NCI-H524 treated with DMSO at 0.1 percent for 48 hours (cell line): ENCODE measurements at regions not wholly inside any gene's neighbourhood (a gene's known extent, or its start where the extent isn't known, plus 50 kb on each side); places are given as distances from the start of the nearest gene placed in this dataset.

Source experiments
- DNase-seq: peaks from one replicate; lab custom pipeline; 2025; lab: John Stamatoyannopoulos, UW

DNA sequence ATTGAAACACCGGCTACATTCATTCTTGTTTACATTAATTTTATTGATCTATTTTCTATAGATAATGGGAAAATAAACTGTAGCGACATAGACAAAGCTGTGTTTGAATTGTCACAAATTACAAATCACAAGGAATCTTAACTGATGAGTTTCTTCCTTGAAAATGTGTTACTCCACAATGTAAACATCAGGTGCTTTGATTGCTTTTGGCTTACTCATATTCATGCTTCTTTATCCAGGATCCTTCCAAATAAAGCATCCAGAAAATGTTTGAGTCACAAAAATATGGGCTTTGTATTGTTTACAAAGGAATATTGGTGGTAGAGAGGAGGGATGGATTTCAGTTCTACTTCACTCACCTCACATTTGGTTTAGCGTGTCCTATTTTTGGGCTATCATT, 64.0 kb downstream of the BMP2 start:
- no peak for DNase-seq

- DNase-seq, result no peak
Observed at GRCh38 chr20:6832811-6833210, 65.3 kb downstream of the BMP2 start.

DNA sequence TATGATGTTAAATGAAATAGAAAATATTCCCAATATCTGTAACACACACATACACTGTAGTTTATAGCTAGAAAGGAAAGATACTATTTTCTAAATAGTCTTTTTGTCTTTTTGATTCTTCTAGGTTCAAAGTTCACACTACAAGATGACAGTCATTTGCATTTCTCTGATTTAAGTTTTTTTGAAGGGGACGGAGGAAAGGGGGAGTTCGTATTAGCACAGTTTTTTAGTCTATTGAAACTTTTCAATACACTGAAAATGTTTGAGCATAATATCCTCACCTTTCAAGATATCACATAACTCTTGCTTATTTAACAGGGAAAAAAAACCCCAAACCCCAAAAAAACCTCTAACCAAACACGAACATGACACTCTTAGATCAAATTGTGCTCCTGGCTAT, 68.1 kb downstream of the BMP2 start:
- DNase-seq, result no peak

DNA sequence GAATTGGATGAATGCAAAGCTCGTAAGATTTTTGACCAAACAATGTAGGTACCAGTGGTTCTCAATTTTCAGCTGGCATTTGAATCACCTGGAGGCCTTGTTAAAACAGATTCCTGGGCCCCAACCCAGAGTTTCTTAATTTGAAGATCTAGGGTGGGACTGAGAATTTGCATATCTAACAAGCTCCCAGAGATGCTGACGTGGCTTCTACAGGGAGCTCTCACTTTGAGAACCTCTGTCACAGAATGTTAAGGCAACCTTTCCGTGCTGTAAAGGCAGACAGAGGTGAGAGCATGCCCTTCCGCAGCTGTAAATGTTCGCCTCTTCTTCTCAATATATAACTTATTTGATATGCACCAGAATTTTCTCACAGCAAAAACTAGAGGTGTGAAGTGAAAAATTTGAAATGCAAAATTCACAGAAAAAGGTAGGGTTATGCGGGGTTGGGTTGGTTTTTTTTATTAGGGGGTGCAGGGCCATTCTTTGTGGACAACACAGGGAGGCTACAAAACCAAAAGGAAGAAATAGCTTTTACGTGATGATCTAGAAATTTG, 69.4 kb downstream of the BMP2 start:
- DNase-seq, result no peak

- DNase-seq, result no peak
Observed at GRCh38 chr20:6837730-6838129, 70.2 kb downstream of the BMP2 start.

- no peak for DNase-seq
Observed at GRCh38 chr20:6838181-6838826, 70.8 kb downstream of the BMP2 start.

DNA sequence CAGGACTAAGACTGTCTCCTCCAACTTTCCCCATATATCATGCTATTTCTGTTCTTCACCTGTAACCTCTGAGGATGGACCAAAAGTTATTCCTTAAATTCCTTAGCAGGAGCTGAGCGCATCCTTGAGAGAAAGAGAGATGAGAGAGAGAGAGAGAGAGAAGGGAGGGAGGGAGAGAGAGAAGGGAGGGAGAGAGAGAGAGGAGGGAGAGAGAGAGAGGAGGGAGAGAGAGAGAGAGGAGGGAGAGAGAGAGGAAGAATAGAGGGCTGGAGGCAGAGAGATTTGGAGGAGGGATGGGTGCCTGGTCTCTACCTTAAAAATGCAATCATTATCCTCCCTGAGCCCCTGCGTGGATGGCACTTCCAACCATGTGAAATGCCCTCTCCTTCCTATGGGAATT, 73.6 kb downstream of the BMP2 start:
- DNase-seq, result no peak

GRCh38 chr20:6845141-6845540, 77.7 kb downstream of the BMP2 start:
- no peak for DNase-seq

DNA sequence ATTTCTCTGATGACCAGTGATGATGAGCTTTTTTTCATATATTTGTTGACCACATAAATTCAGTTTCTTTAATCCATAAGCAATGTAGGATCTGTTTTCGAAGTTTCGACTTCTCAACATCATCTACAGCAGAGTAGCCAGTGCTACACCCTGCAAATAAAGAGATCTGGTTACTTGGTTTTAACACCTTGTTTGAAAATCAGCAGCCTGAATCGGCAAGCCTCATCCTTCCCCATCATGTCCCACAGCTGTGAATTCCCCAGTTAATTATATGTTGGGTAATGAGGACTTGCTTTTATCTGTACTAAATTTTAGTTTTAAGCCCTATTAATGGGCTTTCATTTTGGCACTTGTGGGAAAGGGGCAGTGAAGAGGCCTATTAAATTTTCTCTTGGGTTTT, 80.6 kb downstream of the BMP2 start:
- DNase-seq, result no peak

- no peak for DNase-seq
Observed at GRCh38 chr20:6848992-6849391, 81.5 kb downstream of the BMP2 start.

GRCh38 chr20:6851136-6851535, 83.7 kb downstream of the BMP2 start:
- DNase-seq, result no peak

GRCh38 chr20:6852478-6852877, 85.0 kb downstream of the BMP2 start:
- no peak for DNase-seq

DNA sequence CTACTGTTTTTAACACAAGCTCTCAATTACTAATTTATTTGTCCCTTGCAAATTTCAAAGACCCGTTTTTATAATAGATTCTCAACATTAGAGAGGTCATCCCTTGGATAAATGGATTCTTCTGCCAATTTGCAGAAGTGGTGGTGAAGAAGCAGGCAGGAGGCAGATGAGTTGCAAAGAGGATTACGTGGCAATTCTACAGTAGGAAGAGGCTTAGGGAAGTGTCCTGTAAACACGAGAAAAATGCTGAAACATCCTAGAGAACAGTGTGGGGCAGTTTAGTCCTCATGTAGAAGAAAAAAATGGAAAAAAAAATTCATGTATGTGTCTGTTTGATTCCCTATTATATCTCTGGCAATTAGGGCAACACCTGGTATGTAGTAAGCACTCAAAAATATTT, 87.6 kb downstream of the BMP2 start:
- no peak for DNase-seq

DNA sequence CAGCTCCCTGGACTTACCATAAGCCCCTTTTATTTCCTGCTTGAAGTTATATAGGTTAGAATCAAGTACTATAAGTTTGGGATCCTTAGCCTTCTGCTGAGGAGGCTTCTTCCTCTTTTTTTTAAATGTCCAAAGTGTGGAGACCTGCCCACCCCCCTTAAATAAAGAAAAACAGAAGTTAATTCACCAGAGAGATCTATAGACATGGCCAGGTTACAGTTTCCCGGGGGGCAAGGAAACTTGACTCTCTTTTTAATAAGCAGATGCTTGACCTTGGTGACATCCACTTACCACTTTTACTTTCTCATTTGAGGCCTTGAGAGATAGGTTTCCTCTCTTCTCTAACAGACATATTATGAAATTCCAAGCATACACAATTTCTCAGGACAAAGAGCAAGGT, 88.3 kb downstream of the BMP2 start:
- DNase-seq, result no peak

DNA sequence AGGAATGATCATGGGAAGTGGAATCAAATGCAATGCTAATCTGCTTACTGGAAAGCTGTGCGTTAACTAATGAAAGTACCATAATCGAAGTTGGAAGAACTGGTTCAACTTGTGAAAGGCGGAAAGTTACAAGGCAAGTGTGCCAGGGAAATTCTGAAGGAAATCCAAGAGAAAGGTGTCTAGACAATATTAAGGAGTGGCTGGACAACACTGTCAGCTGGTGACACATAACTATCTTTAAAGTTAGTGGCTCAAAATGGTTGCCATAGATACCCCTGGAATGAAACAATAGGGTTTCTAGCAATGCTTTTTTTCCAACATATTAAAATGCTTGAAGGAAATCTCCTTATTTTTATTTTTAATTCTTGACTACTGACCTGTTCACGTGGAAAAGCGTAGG, 90.4 kb downstream of the BMP2 start:
- DNase-seq, result no peak

- DNase-seq, result no peak
Observed at GRCh38 chr20:6863355-6863754, 95.9 kb downstream of the BMP2 start.

DNA sequence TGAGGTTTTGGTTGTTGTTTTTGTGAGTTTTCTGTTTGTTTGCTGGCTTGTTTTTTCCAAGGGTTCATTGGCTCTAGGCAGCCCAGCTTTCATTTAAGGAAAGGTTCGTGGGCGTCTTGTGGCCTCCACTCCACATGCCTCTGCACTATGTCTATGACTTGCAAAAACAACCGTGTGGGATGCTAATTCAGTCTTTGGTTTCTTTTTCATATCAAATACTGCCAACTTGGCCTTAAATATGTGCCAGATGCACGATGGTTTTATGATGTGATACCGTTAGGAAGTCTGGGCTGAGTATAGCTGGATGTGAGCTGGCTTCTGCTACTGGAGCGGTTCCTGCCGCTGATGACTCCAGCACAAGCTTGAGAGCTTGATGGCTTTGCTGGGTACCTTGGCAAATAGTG, 96.3 kb downstream of the BMP2 start:
- no peak for DNase-seq

DNA sequence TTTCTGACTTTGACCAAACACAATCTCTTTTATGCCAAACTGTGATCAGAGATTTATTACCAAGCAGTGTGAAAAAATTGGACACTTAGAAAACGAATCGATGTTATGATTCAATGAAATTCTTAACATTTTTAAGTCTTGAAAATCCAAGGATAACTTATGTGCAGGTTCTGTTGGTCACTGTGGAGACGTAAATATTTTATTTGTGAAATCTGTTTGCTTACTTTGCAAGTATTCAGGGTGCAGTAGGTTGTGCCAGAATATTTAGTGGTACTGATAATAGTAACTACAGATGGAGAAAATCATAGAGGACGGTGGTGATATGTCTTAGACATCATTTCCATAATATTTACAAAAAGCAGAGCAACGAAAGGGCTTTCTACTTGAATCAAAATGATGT, 97.3 kb downstream of the BMP2 start:
- no peak for DNase-seq

GRCh38 chr20:6866741-6867140, 99.3 kb downstream of the BMP2 start:
- no peak for DNase-seq

DNA sequence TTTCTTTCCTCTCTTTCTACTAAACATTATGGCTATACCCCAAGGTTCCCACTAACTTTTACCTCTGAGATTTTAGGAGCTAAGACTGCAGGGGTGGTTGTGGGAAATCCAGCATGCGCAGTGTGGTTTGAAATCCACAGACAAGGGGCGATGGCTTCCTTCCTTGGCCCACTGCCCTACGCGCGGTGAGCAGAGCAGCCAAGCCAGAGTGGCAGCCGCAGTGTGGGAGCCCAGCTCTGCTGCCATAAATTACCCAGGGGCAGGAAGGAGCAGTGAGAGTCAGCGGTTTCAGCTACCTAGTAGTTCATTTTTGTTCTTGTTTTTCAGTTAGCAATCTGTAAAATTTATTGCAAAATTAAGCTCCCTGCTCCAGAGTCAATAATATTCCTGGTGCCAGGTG, 101.4 kb downstream of the BMP2 start:
- no peak for DNase-seq

- DNase-seq, result no peak
Observed at GRCh38 chr20:6870559-6870958, 103.1 kb downstream of the BMP2 start.

- DNase-seq, result no peak
Observed at GRCh38 chr20:6877633-6878032, 110.1 kb downstream of the BMP2 start.

- DNase-seq, result no peak
Observed at GRCh38 chr20:6882561-6883291, 115.2 kb downstream of the BMP2 start.

DNA sequence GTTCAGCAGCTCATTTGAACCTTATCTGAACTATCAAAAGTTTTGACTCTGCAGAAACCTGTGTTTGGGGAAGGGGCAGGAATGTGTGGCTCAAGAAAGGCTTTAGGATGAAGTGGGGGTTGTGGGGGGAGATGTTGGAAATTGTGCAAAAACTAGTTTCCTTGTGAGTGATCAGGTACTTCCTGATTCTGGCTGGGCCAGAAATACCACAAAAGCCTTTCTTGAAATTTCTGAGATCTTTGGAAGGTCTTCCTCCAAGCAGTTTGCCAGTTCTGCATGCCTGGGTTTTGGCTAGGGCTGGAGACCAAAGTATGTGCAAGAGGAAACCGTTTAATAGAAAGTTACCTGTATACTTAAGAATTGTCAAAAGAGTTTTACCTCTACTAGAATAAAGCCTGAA, 116.6 kb downstream of the BMP2 start:
- DNase-seq, result no peak
